GM18499 (cell line): ENCODE measurements at regions not wholly inside any gene's neighbourhood (a gene's known extent, or its start where the extent isn't known, plus 50 kb on each side); places are given as distances from the start of the nearest gene placed in this dataset.

Source experiments
- ATAC-seq: cut with Tn5 transposase; IDR thresholded peaks from one replicate; pipeline ENCODE4 v1.9.1; 2021; ENCODE audit warnings: moderate number of reproducible peaks; ENCODE audit not compliant: insufficient read depth, unreplicated experiment

DNA sequence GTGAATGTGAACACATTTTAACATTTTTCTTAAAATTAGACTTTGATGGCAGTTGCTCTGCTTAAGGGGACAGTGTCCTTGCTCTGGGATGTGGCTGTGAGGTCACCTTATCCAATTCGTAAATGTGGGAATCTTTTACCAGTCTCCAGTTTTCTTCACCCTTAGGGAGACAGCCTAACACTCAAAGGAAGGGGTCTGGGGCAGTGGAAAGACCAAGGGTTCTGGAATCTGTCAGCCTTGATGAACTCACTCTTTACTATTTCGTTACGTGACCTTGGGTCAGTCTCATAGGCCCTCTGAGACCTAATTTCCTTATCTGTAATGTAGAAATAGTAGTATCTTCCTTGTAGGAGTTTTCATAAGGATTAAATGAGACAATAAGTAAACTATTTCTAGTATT is 245.6 kb upstream of the ATP2B1 start:
- ATAC-seq: no peak

DNA sequence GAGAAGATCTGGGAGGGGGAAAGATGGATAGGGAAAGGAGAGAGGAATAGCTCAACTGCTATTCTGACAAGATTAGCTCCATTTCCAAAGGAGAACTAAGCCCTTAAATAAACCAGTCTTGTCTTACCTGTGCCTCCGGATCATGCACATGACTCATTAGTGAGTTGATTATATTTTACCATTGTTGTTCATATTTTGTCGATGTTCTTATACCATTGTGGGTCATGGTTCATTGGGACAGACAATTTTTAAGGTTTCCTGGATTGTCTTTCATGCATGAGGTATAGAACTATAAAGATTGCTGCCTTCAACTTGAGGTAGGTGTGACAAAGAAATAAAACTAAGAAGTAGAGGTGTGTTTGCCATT is 243.0 kb upstream of the ATP2B1 start:
- no peak for ATAC-seq

DNA sequence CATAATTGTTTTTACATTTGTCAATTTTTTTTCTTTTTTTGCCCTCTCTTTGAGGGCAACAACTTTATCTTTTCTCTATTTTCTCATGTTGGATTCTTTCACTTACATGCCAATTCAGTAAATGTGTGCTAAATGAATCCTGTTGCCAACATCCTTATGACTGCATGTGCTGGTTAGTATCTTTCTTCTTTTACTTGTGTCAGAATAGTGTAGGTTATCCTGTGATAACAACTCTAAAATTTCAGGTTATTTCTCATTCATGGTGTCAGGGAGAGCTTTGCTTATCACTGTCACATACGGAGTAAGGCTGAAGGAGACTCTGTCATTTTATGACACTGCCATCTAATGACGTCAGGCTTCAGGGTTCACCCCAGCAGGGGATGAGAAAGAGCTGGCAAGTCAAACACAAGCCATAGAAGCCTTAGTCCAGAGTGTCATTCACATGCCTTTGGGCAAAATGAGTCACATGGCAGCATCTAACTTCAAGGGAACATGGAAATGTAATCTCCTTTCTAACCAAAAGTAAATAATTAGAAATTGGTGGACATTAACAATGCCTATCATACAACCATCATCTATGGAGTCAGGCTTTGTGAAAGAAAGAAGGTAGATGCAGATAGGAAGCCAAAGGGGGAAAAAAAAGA is 242.5 kb upstream of the ATP2B1 start:
- no peak for ATAC-seq

DNA sequence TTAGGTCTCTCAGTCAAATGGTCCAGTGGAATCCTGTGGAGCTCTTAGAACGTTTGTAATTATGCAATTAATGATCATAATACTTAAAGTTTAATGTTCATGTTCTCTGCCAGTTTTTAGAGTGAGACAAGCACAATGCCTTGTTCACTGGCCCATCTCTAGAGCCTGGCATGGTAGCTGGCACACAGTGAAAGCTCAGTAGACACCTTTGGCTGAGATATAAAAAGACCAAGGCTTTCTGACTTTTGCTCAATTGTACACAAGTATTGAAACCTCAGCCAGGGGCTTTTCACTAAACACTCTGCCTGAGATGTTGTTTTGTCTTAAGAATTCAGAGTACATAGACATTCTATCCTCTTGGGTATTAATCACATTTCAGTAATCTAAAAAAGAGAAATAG is 241.8 kb upstream of the ATP2B1 start:
- peak; percentile 26 for ATAC-seq

DNA sequence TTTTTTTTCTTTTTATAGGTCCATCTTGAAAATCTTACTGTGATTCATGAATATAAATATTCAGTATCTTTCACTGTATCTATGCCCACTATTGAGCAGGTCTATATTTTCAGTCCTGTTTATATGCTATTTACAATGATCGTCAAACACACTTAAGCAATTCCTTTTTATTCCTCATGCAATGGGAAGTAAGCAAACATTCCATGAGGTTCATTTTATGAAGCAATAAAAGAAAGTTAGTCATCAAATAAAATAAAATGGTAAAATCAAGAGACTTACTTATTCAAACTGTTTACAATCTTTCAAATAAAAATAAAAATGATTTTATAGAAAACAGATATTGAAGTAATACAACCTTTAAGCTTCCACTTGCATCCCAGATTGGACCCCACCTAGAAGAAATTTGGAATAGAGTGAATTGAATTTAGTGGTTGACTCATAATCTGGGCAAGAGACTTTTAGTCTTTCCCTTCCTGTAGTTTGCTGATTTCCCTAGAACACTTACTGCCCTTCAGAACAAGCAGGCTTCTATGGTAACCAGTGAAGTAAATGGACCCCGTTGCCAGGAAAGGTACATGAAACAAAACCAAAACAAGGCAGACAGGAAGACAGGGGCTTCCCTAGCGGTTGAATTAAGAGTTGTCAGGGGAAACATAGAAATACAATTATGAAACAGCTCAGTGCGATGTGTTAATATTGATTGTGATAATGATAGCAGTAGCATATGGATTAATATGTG is 241.0 kb upstream of the ATP2B1 start:
- ATAC-seq: peak; percentile 95

DNA sequence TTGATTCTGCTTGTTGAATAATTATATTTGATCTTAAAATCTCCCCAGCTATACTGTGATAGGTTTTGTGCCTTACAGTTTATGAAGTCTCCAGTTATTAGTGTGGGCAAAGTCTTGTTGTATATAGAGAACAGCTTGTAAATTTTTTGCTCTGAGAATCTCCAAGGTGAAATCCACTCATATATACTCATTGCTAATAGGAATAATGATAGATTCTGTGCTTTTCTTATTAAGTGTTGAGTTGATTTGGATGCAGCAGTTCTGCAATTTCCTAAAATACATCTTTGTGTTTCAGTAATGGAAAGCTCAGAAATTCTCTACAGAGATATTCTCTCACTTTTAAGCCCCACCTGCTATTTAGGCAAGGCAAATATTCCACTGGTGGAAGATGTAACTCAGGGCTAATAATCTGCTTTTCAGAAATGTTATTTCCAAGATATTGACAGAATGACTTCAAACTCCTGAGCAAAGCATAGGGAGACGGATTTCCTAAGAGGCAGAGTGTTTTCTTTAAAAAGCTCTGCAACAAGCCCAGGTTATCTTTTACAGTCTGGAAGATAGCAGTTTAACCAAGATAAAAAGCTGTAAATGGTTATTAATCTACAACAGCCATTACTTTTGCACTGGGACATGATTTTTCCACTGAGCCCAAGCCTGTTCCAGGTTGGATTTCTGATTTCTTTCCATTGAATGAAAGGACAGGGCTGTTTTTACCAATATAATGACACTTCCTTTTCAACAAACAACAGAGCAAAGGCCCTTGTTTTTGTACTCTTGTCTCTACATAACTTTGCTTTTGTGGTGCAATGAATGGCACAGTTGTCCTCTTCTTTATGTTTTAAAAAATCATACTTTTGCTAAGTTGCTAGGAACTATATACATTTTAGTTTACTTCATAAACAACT is 239.9 kb upstream of the ATP2B1 start:
- no peak for ATAC-seq

DNA sequence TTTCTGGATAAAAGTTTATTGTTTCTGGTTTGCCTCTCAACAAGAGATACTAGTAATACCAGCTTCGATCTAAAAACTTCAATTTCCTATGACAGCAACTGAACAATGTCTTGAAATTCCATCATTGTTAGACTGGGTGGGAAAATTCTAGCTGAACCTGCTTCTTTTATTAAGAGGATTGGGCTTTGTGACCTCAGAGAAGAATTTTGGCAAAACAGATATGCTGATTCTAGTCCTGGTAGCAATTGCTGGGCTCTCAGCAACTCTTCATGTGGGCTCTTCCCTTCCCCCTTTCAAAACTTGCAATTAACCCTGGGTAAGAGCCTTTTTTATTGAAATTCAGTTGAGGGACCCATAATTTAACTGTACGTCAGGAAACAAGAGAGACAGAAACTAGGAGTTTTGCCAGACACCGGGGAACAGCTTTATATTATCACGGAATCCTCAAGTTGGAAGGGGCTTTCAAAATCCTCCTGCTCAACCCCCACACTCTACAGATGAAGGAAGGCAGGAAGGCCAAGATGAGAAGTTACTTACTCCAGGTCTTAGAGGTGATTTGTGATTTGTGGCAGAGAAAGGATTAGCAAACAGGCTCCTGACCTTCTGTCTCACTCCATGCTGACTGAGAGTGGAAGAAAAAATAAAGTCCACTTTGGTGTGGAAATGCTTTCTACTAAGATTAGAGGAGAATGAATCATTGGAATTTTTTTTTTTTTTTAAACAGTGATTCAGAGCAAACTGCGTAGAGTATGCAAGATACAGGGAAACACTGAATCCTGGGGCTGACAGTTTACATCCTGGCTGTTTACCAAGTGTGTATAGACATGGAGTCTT is 239.0 kb upstream of the ATP2B1 start:
- ATAC-seq: no peak

DNA sequence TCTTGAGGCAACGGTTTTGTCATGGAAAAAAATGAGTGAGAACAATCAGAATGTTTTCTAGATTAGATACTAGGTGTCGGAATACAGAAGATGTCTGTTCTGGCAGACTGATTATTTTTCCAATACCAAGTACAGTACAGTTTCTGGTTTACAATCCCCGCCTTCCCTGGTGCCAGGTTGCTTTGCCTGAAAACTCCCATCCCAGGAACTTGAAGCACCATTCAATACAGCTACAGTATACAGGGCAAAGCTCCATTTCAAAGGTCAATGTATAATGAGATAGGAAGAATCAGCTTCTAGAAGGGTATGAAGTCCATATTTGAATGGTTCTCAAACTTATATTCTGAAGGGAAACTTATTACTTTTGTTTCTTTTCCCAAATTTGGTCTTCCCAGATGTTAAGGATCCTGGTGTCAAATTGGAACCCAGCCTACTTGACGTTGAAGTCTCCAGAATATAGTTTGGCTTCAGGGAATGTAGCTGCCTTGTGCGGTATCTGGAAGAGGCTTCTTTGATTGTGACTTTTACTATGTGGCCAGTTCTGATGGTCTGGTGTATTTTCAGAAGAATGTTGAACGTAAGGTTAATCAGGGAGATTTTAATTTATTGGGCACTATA is 238.0 kb upstream of the ATP2B1 start:
- ATAC-seq: no peak

DNA sequence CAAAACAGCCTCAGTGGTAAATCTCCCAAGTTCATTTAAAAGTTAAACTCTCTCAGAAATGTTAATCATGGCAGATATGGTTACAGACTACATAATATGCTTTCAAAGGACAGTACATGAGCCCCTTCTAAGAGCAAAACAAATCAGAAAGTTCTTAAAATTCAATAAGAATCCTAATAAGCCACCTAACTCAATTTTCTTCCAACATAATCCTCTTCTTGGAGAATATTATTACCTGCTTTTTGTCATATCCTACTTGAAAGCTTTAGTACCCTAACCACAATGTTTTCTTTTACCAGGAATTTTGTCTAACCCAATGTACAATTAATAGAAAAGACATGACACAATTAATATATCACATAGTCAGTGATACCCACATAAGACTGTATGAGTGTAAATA is 236.5 kb upstream of the ATP2B1 start:
- ATAC-seq: no peak

DNA sequence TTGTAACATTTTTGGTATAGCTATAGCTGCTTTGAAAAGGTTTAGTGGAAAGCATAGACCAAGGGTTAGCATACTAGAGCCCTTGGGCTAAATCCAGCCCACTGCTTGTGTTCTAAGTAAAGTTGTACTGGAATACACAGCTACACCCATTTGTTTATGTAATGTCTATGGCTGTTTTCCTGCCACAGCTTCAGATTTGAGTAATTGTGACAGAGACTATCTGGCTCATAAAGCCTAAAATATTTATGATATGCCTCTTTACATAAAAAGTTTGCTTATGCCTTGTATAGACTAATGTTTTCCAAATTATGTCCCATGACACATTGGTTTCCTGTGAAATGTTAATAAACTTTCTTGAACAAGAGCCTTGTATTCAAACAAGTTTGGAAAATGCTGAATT is 234.8 kb upstream of the ATP2B1 start:
- no peak for ATAC-seq

DNA sequence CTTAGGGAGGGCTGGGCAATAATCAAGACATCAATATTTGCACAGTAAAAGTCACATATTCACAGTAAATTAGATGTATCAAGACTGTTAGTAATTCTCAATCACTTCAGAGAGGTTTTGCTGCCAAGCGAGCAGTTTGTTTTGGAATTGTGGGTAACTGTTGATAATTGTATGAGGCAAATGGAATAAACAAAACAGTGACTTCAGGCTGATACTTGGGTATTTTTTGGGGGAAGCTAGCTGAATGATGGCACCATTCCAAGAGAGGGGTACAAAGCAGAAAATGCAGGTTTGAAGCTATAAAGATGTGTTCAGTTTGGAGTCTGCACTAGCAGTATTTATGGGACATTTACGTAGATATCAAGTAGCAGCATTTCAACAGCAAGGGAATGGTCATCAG is 232.8 kb upstream of the ATP2B1 start:
- ATAC-seq: no peak

DNA sequence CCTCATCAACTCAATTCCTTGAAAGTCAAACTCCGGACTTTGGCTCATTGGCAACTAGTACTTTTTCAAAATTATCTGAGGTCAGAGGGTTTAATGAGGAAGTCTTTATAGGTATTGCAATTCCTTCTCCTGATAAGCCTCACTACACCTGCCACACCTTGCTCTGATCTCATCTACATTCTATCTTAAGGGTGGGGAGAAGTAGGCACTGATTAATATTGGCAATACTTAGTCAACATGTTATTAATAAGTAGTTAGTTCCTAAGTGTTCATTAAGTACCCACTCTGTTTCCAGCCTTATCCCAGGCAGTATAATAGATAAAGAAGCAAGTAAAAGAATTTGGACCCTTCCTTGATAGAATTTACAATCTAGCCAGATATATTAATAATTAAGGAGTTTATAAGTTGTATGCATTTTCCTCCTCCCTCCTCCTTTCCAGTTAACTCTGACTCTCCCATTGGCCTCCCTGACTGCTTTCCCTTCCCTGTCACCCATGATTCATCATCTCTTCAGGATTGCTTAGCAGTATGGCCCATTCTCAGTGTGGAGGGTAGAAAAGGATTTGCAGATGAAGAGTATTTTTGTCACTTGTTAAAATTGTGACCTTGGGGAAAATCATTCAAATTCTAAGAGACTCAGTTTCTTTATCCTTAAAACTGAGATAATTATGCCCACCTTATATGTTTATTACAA is 231.0 kb upstream of the ATP2B1 start:
- no peak for ATAC-seq

DNA sequence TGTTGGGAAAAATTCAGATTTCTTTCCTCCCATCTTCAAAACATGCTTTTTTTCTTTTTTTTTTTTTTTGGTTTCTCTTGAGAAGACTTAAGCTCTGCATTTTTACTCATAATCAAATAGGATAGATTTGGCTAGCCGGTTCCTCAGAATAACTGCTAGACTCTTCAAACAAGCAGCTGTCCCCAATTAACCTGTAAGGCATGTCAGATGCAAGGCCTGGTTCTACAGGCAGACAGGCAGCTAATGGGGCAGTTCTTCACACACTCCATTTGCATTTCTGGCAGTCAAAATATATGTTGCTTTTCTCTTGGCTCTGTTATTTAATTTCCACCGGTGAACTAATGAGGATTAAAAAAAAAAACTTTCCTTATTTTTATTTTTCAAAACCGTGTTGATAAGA is 228.0 kb upstream of the ATP2B1 start:
- no peak for ATAC-seq

DNA sequence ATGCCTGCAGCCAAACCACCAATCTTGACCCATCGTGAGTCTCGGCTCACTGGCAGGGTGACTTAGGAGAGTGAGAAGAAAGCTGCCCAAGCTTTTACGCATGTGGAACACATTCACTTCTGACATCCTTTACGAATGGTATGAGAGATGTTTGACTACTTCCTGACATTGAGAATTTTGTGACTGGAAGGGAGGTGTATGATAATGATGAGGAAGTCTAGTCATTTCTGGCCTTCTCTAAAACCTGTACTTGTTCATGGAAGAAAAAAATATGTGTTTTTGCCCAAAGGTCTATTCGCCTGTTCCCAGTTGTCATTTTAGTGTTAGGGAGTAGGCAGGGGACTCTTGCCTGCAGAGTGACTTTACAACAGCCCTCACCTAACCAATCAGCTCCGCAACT is 227.2 kb upstream of the ATP2B1 start:
- peak; percentile 71 for ATAC-seq

DNA sequence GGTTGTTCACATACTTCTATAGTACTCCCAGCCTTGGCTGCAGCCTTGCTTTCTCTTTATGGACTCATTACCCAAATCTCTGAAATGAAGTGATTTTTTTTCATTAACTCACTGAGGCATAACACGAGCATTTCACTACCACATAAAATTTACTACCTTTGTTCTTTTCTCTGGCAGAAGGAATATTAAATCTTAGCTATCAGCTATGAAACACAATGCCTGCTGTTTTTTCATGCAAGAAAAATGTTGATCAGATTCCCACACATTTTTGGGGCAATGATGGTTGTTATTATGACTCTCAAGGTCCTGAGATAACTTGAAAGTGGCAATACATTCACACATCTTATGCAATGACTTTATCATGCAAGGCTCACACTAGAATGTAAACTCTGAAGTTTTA is 225.3 kb upstream of the ATP2B1 start:
- no peak for ATAC-seq

DNA sequence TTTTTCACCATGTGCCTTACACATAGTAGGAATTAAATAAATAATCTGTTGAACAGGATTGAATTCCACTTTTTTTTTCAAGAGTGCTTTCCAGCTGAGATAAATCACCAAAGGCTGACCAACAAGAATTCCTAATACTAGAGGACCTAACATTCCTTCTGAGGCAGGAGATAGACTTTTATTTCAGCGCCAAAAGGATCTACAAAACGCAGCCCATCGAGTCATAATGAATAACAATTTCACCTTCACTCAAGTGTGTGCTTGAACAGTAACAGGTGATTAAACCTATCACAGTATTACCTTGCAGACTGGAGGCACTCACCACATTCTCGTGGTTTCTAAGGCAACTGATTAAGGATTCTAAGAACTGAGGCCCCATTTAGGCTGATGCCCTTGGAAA is 224.3 kb upstream of the ATP2B1 start:
- no peak for ATAC-seq

DNA sequence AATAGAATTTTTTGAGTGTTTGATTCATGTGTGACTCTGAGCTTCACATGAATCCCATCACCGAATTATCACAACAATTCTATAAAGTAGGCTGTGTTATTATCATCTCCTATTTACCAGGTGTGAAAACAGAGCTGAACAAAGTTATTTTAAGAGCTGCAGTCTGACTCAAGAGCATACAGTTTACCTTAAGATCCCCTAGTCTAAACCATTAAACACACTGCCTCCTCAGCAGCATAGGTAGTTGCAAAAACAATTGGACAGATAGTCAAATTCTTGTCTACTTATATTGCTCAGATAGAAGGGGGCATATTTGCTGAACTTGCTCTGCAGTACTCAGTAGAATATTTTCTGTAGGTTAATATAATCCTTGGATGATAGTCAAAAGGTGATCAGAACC is 219.8 kb upstream of the ATP2B1 start:
- no peak for ATAC-seq

DNA sequence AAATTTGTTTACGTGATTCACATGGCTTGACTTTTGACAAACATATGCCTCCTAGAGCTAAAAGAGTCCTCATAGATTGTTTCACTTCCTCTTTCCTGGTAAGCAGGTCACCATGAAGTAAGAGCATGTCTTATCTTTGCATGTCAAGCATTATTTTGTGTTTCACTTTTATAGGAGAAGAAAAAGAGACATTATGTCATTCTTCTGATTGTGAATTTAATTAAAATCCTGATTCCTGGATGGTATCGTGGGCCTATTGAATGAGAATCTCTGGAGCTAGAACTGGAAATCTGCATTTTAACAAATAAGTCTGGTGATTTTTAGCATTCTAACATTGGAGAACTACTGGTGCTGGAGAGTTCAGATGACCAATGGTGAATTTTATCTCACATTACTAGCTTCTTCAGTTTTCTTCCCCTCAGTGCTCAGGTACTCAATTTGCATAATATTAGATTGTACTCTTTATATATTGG is 218.6 kb upstream of the ATP2B1 start:
- peak; percentile 99 for ATAC-seq

DNA sequence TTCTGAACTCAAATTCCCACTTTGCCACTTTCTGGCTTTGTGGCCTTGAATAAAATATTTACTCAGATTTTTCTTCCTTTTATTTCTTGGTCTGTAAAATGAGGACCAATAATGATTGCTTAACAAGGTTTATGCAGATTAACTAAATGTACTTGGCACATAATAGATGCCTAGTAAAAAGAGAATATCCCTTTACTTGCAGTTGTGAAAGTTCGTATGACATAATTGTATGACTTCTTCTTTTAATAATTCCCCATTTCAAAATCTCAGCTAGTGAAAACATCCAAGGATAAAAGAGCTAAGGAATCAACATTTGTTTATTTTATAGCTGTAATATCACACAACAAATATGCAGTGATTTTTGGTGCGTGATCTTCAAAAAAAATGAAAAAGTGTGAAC is 215.6 kb upstream of the ATP2B1 start:
- no peak for ATAC-seq
